MCF 10A (cell line): ENCODE measurements at regions not wholly inside any gene's neighbourhood (a gene's known extent, or its start where the extent isn't known, plus 50 kb on each side); places are given as distances from the start of the nearest gene placed in this dataset.
A peak's percentile ranks its signal among the peaks of the same experiment; 100 is the strongest.

Source experiments
- BruUV-seq: library from RNA; stranded (reverse); fragments of 400-500 nt; replicated peaks from 2 replicates; lab custom pipeline; 2021; lab: Mats Ljungman, UMichigan
- CTCF ChIA-PET: fragments of 300-600 bp; sonication (Branson Sonifier 250); formaldehyde crosslinking; extraction: SDS; loops from one replicate; lab custom pipeline; 2021; ENCODE audit warnings: antibody characterized with exemption, inconsistent platforms; lab: Yijun Ruan, JAX
- POLR2A ChIA-PET: fragments of 300-600, 350-650 bp; sonication (Branson Sonifier 250); formaldehyde crosslinking; extraction: SDS; loops from one replicate; lab custom pipeline; 2020; ENCODE audit warnings: antibody characterized with exemption, inconsistent platforms; lab: Yijun Ruan, JAX
- DNase-seq: peaks from one replicate; pipeline ENCODE4 v3.0.0-alpha.2; 2018; ENCODE audit not compliant: unreplicated experiment
- H3K27ac Mint-ChIP-seq: one replicate; pipeline ENCODE4 v1.8.0; 2022; ENCODE audit warnings: mild to moderate bottlenecking, low read depth, mixed read lengths; ENCODE audit not compliant: unreplicated experiment
- H3K27me3 Mint-ChIP-seq: one replicate; pipeline ENCODE4 v1.8.0; 2022; ENCODE audit warnings: mixed read lengths; ENCODE audit not compliant: insufficient read depth, unreplicated experiment
- H3K36me3 Mint-ChIP-seq: one replicate; pipeline ENCODE4 v1.8.0; 2022; ENCODE audit warnings: mild to moderate bottlenecking, moderate library complexity, mixed read lengths; ENCODE audit not compliant: insufficient read depth, unreplicated experiment
- H3K4me1 Mint-ChIP-seq: one replicate; pipeline ENCODE4 v1.8.0; 2022; ENCODE audit warnings: mixed read lengths; ENCODE audit not compliant: insufficient read depth, unreplicated experiment
- H3K4me3 Mint-ChIP-seq: one replicate; pipeline ENCODE4 v1.8.0; 2022; ENCODE audit warnings: mild to moderate bottlenecking, moderate library complexity, mixed read lengths; ENCODE audit not compliant: unreplicated experiment
- H3K9me3 Mint-ChIP-seq: one replicate; pipeline ENCODE4 v1.8.0; 2022; ENCODE audit warnings: mixed read lengths; ENCODE audit not compliant: unreplicated experiment
- intact Hi-C: fragments of 100-400 bp; cut with micrococcal nuclease; formaldehyde crosslinking; loops from 2 replicates; pipeline ENCODE4 v1.14.1; 2022
- TF ChIP-seq, protein P1 (sequence below): fragments of 200-600 bp; IDR thresholded peaks from one replicate; pipeline ENCODE4 v1.8.0; 2022; ENCODE audit warnings: antibody characterized with exemption, mild to moderate bottlenecking; ENCODE audit not compliant: unreplicated experiment

- intact Hi-C loops: no loop called here
- Mint-ChIP-seq H3K9me3 (peaks cover 9% of the 10 kb centered on the region), H3K4me3 (no peak overlapping the region), H3K4me1 (no peaks in the 10 kb centered on the region), H3K36me3 (no peaks in the 10 kb centered on the region), H3K27me3 (no peaks in the 10 kb centered on the region), H3K27ac (no peak overlapping the region)
- POLR2A ChIA-PET: no interaction called here
- no TSS peak for BruUV-seq
- TF ChIP-seq, protein P1, sequence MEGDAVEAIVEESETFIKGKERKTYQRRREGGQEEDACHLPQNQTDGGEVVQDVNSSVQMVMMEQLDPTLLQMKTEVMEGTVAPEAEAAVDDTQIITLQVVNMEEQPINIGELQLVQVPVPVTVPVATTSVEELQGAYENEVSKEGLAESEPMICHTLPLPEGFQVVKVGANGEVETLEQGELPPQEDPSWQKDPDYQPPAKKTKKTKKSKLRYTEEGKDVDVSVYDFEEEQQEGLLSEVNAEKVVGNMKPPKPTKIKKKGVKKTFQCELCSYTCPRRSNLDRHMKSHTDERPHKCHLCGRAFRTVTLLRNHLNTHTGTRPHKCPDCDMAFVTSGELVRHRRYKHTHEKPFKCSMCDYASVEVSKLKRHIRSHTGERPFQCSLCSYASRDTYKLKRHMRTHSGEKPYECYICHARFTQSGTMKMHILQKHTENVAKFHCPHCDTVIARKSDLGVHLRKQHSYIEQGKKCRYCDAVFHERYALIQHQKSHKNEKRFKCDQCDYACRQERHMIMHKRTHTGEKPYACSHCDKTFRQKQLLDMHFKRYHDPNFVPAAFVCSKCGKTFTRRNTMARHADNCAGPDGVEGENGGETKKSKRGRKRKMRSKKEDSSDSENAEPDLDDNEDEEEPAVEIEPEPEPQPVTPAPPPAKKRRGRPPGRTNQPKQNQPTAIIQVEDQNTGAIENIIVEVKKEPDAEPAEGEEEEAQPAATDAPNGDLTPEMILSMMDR: no peak
- DNase-seq: peak; percentile 20
- CTCF ChIA-PET: no interaction called here
Measured at GRCh38 chr2:17107871-17108270, 410.4 kb downstream of the RAD51AP2 start.

DNA sequence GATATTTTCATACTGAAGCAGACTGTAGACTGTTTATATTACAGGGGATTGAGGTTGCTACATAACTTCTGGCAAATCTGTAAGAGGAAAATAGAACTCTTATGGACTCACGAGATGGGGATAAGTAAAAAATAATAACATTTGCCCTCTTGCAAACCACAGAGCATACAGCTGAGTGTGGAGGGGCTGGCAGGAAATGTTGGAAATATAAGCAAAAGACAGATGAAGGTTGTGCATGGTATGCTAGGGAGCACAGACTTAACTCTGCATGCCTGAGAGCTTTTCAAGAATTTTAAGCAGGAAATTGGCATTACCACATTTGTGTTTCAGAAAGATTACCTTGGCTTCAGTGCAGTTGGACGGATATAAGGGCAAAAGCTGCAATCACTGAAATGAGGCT is 411.1 kb downstream of the RAD51AP2 start:
- no peaks in the 10 kb centered on the region for H3K36me3 Mint-ChIP-seq
- BruUV-seq: no TSS peak
- no peak overlapping the region for H3K4me3 Mint-ChIP-seq
- H3K9me3 Mint-ChIP-seq: peaks cover 9% of the 10 kb centered on the region
- no peak overlapping the region for H3K27ac Mint-ChIP-seq
- DNase-seq: no peak
- TF ChIP-seq, protein P1: no peak
- H3K4me1 Mint-ChIP-seq: no peaks in the 10 kb centered on the region
- H3K27me3 Mint-ChIP-seq: no peaks in the 10 kb centered on the region
- CTCF ChIA-PET: interaction anchor here (0.6 to 1.0 kb wide), 2 partner anchors 13 to 70 kb away, joined by 3 to 4 read pairs; no protein-coding TSS in a partner anchor
- intact Hi-C loops: no loop called here
- POLR2A ChIA-PET: no interaction called here

DNA sequence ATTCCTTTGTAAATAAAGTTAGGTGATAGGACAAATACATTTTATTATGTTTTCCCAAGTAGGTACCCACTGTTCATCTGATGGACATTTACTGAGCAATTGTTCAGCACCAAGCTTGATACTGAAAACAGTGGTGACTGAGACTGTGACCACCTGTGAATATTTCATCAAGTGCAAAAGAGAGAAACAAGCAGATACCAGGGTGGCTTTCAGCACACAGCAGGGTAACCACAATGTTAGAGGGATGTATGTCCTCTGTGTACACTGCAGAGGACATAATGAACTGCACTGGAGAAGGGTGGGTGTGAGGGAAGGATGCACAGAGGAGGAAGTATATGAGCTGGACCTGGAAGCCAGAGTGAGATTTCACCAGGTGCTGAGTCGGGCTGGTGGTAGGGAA is 411.8 kb downstream of the RAD51AP2 start:
- Mint-ChIP-seq H3K36me3 (no peaks in the 10 kb centered on the region), H3K27me3 (no peaks in the 10 kb centered on the region), H3K4me3 (no peak overlapping the region), H3K4me1 (no peaks in the 10 kb centered on the region), H3K9me3 (peaks cover 9% of the 10 kb centered on the region), H3K27ac (no peak overlapping the region)
- ChIA-PET CTCF (interaction anchor here (1.0 kb wide), 1 partner anchor 12 kb away, joined by 4 read pairs; no protein-coding TSS in a partner anchor), POLR2A (no interaction called here)
- BruUV-seq: no TSS peak
- TF ChIP-seq, protein P1: no peak
- no peak for DNase-seq
- intact Hi-C loops: no loop called here

GRCh38 chr2:17104454-17104853 is 413.8 kb downstream of the RAD51AP2 start:
- Mint-ChIP-seq H3K27me3 (no peaks in the 10 kb centered on the region), H3K9me3 (peaks cover 9% of the 10 kb centered on the region), H3K27ac (no peak overlapping the region), H3K4me1 (no peaks in the 10 kb centered on the region), H3K36me3 (no peaks in the 10 kb centered on the region), H3K4me3 (no peak overlapping the region)
- POLR2A ChIA-PET: no interaction called here
- no peak for DNase-seq
- intact Hi-C loops: no loop called here
- TF ChIP-seq, protein P1: no peak
- BruUV-seq: no TSS peak
- CTCF ChIA-PET: no interaction called here
